ENCODE measurements at regions not wholly inside any gene's neighbourhood (a gene's known extent, or its start where the extent isn't known, plus 50 kb on each side); places are given as distances from the start of the nearest gene placed in this dataset.

DNA sequence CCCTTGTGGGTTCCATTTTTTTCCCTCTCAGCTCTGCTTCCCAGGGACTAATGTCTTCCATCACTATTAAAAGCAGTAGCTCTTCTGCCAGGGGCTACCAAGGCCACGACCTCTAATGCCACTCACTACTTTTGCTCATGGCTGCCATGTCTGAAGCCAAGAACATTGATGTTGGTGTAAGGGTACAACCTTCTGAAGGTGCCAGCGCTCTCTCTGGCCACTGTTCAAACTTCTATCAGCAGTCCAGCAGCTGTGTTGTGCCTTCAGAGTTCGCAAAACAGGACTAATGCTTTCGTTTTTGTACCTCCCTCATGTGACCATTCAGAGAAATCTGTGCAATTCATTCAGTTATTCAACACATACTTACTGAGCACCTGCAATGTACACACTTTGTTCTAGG is 121.5 kb upstream of the ENPEP start:
- TF ChIP-seq, protein P1, sequence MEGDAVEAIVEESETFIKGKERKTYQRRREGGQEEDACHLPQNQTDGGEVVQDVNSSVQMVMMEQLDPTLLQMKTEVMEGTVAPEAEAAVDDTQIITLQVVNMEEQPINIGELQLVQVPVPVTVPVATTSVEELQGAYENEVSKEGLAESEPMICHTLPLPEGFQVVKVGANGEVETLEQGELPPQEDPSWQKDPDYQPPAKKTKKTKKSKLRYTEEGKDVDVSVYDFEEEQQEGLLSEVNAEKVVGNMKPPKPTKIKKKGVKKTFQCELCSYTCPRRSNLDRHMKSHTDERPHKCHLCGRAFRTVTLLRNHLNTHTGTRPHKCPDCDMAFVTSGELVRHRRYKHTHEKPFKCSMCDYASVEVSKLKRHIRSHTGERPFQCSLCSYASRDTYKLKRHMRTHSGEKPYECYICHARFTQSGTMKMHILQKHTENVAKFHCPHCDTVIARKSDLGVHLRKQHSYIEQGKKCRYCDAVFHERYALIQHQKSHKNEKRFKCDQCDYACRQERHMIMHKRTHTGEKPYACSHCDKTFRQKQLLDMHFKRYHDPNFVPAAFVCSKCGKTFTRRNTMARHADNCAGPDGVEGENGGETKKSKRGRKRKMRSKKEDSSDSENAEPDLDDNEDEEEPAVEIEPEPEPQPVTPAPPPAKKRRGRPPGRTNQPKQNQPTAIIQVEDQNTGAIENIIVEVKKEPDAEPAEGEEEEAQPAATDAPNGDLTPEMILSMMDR (IDR thresholded peaks at IDR 0.05; ENCODE audit: low read depth, low read length, missing control alignments): no peak
- DNase-seq: no peak
- no peak overlapping the region for H3K27ac ChIP-seq
- no peak overlapping the region for H3K4me3 ChIP-seq (ENCODE audit: low read depth, low read length)
- in situ Hi-C loops (cut with HindIII; ENCODE audit: low pct_ligation_motif_present, low sequenced_read_pairs): no loop called here
- no peaks in the 10 kb centered on the region for H3K36me3 ChIP-seq (replicated peaks)
- no peaks in the 10 kb centered on the region for H3K27me3 ChIP-seq (replicated peaks)

DNA sequence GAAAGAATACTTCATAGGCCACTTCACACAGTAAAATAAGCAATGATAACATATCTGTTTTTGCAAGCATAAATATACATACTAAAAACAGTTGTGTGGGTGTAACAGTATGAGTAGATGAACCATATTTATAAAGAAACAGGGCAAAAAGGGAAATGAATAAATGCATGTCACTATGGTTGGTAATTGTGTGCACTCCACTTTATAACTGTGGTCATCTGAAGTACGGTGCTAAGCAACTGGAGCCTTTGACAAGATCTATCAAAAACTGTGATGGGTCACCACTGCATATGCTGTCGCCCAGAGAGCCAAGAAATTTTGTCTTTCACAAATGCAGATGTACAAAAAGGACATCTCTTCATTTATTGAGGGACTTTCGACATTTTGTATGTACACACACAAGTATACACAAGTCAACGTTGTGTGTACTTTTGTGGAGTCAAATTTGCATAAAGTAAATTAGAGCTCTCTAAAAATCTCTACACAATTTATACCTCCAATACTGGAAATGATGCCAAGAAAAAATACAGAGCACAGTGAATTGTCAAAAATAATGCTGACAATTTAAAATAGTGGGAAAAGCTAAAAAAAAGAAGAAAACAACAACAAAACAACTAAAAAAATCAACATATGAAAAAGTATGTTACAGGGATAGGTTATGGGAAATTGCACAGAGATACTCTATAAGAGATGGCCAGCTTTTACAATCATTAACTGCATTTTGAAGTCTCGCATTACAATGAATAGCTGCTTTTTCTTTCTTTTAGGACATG is 123.1 kb upstream of the ENPEP start:
- no peak overlapping the region for H3K4me3 ChIP-seq (ENCODE audit: low read depth, low read length)
- in situ Hi-C loops (cut with HindIII; ENCODE audit: low pct_ligation_motif_present, low sequenced_read_pairs): no loop called here
- DNase-seq: no peak
- H3K36me3 ChIP-seq (replicated peaks): no peaks in the 10 kb centered on the region
- H3K27me3 ChIP-seq (replicated peaks): no peaks in the 10 kb centered on the region
- H3K27ac ChIP-seq: no peak overlapping the region
- TF ChIP-seq, protein P1 (IDR thresholded peaks at IDR 0.05; ENCODE audit: low read depth, low read length, missing control alignments): no peak

DNA sequence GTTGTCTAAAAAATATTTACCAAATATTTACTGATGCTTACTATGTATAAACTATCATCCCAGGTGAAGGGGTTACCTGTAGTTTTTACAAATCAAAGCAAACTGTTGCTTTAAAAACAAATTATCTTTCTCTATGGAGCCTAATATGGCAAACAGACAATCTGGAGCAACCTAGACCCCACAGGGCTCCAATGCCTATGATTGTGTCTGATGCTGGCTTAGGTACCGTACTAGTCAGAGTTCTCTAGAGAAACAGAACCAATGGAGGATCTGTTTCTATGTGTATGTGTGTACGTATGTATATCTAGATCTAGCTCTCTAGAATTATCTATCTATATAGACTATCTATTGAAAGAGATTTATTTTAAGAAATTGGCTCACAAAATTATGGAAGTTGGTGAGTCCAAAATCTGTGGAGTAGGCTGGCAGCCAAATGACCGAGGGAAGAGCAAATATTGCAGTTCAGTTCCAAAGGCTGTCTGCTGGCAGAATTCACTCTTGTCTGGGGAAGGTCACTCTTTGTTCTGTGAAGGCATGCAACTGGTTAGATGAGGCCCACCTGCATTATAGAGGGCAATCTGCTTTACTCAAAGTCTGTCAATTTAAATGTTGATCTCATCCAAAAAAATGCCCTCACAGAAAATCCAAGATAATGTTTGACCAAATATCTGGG is 127.1 kb upstream of the ENPEP start:
- no peak for DNase-seq
- H3K27me3 ChIP-seq (replicated peaks): no peaks in the 10 kb centered on the region
- in situ Hi-C loops (cut with HindIII; ENCODE audit: low pct_ligation_motif_present, low sequenced_read_pairs): no loop called here
- H3K27ac ChIP-seq: no peak overlapping the region
- H3K4me3 ChIP-seq (ENCODE audit: low read depth, low read length): no peak overlapping the region
- H3K36me3 ChIP-seq (replicated peaks): no peaks in the 10 kb centered on the region
- TF ChIP-seq, protein P1 (IDR thresholded peaks at IDR 0.05; ENCODE audit: low read depth, low read length, missing control alignments): no peak

DNA sequence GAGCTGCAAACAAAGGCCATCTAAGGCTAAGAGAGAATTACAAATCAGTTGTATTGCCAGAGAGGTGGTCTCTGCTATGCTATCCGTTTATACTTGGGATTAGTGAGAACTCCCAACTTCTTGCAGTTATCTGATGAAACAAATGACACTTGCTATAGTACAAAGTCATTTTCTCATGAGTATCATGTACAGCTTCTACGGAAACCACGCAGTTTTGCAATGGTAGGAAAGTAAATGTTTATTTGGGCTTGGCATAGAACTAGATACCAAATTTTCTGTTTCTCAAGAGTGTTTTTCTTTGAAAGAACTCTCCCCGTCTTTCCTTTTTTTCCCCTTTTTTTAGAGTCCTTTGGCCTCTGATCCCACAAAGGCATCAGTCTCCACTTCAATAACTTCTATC is 128.2 kb upstream of the ENPEP start:
- TF ChIP-seq, protein P1 (IDR thresholded peaks at IDR 0.05; ENCODE audit: low read depth, low read length, missing control alignments): no peak
- DNase-seq: no peak
- Histone ChIP-seq H3K36me3 (replicated peaks) (no peaks in the 10 kb centered on the region), H3K27me3 (replicated peaks) (no peaks in the 10 kb centered on the region), H3K27ac (no peak overlapping the region), H3K4me3 (ENCODE audit: low read depth, low read length) (no peak overlapping the region)
- in situ Hi-C loops (cut with HindIII; ENCODE audit: low pct_ligation_motif_present, low sequenced_read_pairs): no loop called here

DNA sequence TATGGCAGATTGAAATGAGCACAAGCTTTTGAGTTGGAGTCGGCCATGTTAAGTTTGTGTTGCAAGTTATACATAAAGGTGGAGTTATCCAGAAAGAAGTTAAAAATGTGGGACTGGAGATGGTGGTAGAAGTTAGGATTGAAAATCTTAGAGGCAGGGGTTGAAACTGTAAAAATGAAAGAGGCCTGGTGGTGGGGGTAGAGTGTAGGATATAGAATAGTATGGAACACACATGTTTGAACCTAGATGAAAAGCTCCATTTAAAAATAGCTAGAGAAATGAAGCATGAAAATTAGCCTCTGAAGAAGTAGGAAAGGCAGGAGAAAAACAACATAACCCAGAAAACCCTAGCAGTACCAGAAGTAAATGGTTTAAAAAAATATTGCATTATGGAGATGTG is 131.8 kb upstream of the ENPEP start:
- DNase-seq: peak; percentile 52
- H3K4me3 ChIP-seq (ENCODE audit: low read depth, low read length): no peak overlapping the region
- H3K36me3 ChIP-seq (replicated peaks): no peaks in the 10 kb centered on the region
- in situ Hi-C loops (cut with HindIII; ENCODE audit: low pct_ligation_motif_present, low sequenced_read_pairs): no loop called here
- TF ChIP-seq, protein P1 (IDR thresholded peaks at IDR 0.05; ENCODE audit: low read depth, low read length, missing control alignments): peak; percentile 39
- no peaks in the 10 kb centered on the region for H3K27me3 ChIP-seq (replicated peaks)
- H3K27ac ChIP-seq: no peak overlapping the region

Measured in brain microvascular endothelial cell (primary cell).